Astrocyte of the spinal cord (primary cell): ENCODE measurements at regions not wholly inside any gene's neighbourhood (a gene's known extent, or its start where the extent isn't known, plus 50 kb on each side); places are given as distances from the start of the nearest gene placed in this dataset.

Source experiments
- DNase-seq: peaks from one replicate; pipeline ENCODE4 v3.0.0; 2011; ENCODE audit warnings: low read depth, low spot score
- H3K4me3 ChIP-seq: 2 replicates; pipeline ENCODE4 v1.5.1; 2011; ENCODE audit warnings: low read depth, mild to moderate bottlenecking, low read length, moderate library complexity
- CTCF ChIP-seq: IDR thresholded peaks from 2 replicates; pipeline ENCODE4 v1.5.1; 2012; ENCODE audit warnings: low read depth, mild to moderate bottlenecking, low read length, inconsistent platforms
- in situ Hi-C: cut with HindIII; loops from 2 replicates; pipeline ENCODE4 v1.10.0; 2017; ENCODE audit warnings: low sequenced_read_pairs

GRCh38 chr5:54620141-54620933 lies 102.8 kb downstream of the SNX18 start:
- H3K4me3 ChIP-seq = no peak overlapping the region
- no peak for DNase-seq
- in situ Hi-C loops = no loop called here
- TF ChIP-seq CTCF = no peak

- in situ Hi-C loops = no loop called here
- DNase-seq = peak; percentile 22
- H3K4me3 ChIP-seq = no peak overlapping the region
- no peak for TF ChIP-seq CTCF
Measured at GRCh38 chr5:54619731-54620130, 102.2 kb downstream of the SNX18 start.

- no peak for DNase-seq
- in situ Hi-C loops = no loop called here
- TF ChIP-seq CTCF = no peak
- H3K4me3 ChIP-seq = no peak overlapping the region
Measured at GRCh38 chr5:54616518-54617220, 99.1 kb downstream of the SNX18 start.

- TF ChIP-seq CTCF = no peak
- H3K4me3 ChIP-seq = no peak overlapping the region
- in situ Hi-C loops = no loop called here
- peak; percentile 1 for DNase-seq
Measured at GRCh38 chr5:54616031-54616430, 98.5 kb downstream of the SNX18 start.

GRCh38 chr5:54615381-54615780 lies 97.8 kb downstream of the SNX18 start:
- no peak for DNase-seq
- no peak for TF ChIP-seq CTCF
- in situ Hi-C loops = no loop called here
- H3K4me3 ChIP-seq = no peak overlapping the region

GRCh38 chr5:54612711-54613110 lies 95.2 kb downstream of the SNX18 start:
- no peak for TF ChIP-seq CTCF
- DNase-seq = no peak
- in situ Hi-C loops = no loop called here
- no peak overlapping the region for H3K4me3 ChIP-seq
